RPMI7951 (cell line): ENCODE measurements at regions not wholly inside any gene's neighbourhood (a gene's known extent, or its start where the extent isn't known, plus 50 kb on each side); places are given as distances from the start of the nearest gene placed in this dataset.
A peak's percentile ranks its signal among the peaks of the same experiment; 100 is the strongest.
"Not testable (repeated sequence)": the region's sequence is repeated elsewhere in the genome, so short reads cannot be mapped to it uniquely, and the experiment has no call there.

Experiments
- DNase-seq: peaks from one replicate; pipeline ENCODE4 v3.0.0-alpha.2; 2012; ENCODE audit warnings: low read depth

DNA sequence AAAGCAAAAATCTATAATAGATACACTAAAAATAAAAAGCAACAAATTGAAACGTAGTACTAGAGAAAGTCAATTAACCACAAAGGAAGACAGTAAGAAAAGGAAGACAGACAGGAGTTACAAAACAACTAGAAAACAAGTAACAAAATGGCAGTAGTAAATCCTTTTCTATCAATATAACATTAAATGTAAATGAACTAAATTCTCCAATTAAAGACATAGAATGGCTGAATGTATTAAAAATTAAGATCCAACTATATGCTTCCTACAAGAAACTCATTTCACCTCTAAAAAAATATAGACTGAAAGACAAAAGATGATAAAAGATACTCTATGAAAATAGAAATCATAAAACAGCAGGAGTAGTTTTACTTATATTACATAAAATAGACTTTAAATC lies 79.1 kb downstream of the CTH start:
- DNase-seq: no peak

DNA sequence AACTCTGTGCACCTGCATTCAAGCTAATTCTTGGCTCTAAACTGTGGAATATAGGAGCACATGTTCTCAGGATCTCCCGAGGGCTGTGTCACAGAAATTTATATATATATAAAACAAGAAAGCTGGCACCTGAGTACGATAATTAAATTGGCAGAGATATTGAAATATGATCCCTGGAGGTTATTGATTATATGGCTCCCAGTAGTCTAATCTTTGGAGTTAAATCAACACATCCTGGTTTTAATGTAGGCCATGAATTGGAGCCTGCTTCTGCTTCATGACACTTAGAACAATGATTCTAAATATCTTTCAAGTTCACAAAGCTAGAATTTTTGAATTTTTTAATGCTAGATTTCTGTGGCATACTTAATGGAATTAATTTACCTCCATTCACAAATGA lies 84.3 kb downstream of the CTH start:
- no peak for DNase-seq

DNA sequence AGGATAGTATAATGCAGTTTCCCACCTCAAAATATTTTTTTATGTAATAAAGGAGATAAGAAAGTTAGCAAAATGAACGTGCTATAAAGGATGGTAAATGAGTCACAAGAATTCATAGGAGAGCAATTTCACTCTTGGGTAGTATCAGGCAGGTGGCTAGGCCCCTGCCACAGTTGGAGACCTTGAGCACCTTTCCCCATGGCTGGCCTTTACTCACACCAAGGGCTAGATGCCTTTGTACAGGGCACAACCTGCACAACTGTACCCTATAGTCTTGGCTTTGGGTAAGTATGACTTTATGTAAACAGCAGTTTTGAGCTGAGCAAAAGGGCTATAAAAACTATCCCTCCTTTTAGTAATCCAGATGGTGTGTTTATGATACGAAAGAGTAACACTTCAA lies 85.1 kb downstream of the CTH start:
- DNase-seq: no peak

DNA sequence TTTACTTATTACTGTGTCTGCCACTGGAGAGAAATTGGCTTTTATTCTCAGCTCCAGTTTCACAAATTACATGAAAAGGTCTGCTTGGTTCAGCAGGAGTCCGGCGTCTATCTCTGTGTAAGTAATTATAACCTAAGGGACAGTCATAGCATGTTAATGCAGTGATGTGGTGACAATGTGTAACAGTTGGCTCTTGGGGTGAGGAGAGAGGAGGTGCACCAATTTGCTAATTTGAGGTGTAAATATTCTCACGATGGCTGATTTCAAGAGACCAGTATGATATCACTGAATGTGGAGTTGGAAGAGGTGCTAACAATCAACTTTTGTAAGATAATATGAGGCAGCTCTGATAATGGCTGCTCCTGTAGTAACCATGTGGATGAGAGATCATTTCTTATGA lies 86.1 kb downstream of the CTH start:
- DNase-seq: no peak

DNA sequence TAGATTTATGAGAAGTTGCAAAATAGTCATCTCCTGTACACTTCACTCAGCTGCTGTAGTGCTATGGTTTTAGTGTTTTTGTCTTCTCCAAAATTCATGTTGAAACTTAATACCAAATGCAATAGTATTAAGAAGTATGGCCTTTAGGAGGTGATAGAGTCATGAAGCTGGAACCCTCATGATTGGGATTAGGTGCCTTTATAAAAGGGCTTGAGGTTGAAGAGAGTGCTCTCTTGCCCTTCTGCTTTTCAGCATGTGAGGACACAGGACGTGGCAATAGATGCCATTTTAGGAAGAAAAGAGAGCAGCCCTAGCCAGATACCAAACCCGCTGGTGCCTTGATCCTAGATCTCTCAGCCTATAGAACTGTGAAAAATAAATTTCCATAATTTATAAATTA lies 87.6 kb downstream of the CTH start:
- DNase-seq: no peak

DNA sequence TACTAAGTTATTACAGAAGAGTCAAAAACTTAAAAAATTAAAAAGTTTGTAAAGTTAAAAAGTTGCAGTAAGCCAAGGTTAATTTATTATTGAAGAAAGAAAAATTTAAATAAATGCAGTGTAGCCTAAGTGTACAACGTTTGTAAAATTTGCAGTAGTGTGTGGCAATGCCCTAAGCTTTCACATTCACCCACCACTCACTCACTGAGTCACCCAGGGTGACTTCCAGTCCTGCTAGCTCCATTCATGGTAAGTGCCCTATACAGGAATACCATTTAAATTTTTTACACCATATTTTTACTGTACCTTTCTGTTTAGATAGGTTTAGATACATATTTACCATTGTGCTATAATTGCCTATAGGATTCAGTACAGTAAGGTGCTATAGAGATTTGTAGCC lies 88.6 kb downstream of the CTH start:
- no peak for DNase-seq

DNA sequence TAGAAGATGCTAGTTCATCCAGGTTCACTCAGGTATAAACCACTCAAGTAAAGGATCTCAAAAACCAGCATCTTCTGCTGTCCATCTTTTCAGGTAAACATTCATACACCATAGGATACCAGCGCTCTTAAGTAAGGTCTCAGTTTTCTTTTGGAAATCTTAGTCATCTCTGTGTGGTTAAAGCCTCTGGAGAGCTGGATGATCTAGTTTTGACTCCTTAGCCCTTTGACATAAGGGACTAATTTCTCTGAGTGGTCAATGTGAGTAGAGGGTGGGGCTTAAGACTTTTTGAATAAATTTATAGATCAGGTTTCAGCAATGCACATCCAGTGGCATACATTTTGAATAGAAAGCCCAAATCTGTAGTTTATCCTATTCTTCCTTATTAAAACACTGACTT lies 92.3 kb downstream of the CTH start:
- peak; percentile 46 for DNase-seq

DNA sequence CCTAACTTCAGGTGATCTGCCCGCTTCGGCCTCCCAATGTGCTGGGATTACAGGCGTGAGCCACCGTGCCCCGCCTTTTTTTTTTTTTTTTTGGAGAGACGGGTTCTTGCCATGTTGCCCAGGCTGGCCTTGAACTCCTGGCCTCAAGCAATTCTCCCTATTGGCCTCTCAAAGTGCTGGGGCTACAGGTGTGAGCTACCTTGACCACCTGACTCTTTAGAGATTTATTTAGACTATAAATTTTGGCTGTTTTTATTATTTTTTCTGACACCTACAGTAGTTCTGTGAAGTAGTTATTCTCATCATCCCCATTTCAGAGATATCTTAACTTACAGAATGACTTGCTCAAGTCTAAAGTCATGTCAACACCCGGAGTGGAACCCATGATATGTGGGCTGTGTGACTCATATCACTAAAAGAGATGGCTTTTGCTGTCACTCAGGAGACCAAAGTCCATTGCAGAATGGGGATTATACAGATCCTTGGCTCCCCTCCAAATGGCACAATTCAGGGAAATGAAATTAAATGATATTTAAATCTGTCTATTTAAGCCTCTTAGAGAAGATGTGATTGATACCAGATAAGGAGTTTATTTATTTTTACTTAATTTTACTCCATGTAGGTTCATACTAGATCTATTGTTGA lies 93.2 kb downstream of the CTH start:
- peak; percentile 24 for DNase-seq

DNA sequence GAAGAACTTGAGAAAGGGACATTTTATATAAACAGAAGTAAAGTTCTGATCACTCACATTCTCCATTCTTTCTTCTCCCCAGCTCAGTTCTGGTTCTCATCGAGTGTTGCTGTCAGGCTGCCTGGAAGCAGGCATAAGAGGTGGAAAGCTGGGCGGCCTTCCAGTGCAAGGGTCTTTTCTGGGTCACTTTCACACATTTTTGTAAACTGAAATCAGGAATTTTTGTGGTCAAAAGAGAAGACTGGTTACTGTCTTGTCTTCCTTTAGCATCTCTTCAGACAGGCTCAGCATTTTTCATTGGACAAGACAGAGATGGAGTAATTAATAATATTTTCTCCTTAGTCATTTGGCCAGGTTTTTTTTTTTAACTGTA lies 93.7 kb downstream of the CTH start:
- peak; percentile 60 for DNase-seq

DNA sequence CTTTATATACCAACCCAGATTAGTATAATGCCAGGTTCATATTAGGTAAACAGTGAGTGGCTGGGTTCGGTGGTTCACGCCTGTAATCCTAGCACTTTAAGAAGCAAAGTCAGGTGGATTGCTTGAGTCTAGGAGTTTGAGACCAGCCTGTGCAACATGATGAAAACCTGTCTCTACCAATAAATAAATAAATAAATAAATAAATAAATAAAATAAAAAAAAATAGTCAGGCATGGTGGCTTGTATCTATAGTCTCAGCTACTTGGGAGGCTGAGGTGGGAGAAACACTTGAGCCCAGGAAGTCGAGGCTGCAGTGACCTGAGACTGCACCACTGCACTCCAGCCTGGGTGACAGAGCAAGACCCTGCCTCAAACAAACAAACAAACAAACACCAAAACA lies 96.9 kb downstream of the CTH start:
- DNase-seq: not testable (repeated sequence)

DNA sequence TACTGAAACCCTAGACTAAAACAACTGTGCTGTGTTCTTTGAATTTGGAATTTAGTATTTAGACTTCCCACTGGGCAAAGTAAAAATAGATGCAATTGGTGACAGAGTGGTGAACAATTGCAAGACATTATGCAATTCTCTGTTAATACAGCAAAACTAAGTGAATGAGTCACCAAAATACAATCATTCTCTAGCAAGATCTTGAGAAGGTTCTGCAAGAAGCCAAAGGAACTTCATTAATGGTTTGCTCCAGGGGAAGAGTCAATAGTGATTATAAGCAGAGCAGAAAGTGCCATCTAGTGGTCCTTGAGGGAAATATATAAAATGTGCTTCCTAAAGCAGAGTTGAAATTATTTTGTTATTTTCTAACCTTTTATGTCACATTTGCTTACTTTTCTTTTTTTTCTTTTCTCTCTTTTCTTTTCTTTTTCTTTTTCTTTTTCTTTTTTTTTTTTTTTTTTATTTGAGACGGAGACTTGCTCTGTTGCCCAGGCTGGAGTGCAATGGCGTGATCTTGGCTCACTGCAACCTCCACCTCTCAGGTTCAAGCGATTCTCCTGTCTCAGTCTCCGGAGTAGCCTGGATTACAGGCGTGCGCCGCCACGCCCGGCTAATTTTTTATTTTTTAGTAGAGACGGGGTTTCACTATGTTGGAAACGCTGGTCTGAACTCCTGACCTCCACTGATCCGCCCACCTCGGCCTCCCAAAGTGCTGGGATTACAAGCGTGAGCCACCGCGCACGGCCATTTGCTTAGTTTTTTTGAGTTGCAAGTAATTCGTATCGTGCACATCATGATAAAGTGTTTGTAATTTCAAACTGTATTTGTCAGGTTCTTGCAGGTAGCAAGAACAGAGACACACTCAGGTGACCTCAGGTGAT lies 99.2 kb downstream of the CTH start:
- peak; percentile 83 for DNase-seq

DNA sequence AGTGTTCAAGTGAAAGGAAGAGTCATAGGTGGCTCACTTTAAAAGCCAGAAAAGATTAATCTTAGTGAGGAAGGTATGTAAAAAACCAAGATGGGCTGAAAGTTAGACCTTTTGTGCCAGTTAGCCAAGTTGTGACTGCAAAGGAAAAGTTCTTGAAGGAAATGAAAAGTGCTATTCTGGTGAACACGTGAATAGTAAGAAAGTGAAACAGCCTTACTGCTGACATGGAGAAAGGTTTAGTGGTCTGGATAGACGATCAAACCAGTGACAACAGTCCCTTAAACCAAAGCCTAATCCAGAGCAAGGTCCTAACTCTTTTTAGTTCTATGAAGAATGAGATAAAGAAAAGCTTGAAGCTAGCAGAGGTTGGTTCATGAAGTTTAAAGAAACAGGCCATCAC lies 106.4 kb downstream of the CTH start:
- DNase-seq: no peak

DNA sequence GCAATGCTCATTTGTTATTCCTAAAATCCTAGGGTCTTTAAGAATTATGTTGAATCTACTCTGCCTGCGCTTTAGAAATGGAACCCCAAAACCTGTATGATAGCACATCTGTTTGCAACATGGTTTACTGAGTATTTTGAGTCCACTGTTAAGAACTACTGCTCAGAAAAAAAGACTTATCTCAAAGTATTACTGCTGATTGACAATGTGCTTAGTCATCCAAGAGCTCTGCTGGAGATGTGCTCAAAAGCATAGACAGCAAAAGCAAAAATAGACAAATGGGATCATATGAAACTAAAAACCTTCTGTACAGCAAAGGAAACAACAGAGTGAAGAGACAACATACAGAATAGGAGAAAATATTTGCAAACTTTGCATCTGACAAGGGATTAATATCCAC lies 107.0 kb downstream of the CTH start:
- DNase-seq: no peak

DNA sequence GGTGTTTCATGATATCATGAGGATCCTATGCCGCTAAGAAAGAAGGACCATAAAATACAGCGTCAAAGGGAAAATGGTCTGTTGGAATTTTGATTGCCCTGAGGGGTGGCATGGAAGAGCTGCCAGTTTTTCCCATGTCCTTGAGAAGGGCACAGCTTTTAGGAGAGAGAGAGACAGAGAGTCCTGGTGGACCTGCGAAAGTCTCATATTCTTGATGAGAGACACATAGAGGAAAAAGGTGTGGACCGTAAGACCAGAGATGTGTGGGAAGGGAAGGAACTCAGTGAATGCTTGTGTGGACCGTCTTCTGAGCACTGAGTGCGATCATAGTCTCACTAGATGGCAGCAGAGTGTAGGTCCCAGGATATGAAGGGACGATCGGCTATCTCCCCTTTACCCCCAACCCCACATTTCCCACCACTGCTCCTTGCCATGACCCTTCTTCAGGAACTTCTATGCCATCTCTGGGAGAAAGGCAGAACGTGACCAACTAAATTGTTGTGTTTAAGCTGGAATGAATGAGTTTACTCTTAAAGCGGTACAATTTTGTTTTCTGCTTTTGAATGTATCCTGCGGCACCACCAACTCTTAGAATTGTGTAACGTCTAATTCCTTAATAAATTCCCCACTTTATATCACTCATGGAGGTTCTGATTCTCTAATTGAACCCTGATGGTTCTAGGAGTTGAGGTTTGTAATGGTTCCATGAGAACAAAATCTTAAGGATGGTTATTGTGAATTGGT lies 117.7 kb downstream of the CTH start:
- DNase-seq: peak; percentile 24

DNA sequence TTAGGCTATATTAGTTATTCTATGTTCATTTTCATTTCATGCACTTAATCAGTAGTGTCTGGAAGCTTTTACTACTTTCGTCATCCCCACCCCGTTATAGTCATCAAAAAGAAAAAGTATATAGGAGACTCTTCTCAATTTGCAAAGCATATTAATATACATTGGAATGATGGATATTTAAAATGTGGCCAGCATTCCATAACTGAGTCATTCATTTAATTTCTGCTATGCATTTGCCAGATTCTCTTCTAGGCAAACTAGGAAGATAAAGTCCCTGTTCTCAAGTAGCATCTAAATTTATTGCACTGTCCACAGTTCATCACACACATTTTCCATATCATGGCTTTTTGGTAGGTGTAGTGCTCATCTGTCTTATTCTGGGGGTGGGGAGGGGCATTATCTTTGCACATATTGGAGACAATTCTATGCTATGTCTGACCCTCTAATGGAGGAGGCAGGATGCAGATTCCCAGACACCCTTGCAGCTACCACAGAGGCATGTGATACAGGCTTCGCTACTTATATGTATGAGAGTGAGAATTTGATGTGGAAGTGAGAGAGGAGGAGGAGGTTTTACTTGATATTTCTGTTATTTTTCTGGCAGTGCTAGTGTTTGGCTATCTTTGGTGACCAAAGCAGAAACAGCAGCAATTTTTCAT lies 125.8 kb downstream of the CTH start:
- DNase-seq: no peak

DNA sequence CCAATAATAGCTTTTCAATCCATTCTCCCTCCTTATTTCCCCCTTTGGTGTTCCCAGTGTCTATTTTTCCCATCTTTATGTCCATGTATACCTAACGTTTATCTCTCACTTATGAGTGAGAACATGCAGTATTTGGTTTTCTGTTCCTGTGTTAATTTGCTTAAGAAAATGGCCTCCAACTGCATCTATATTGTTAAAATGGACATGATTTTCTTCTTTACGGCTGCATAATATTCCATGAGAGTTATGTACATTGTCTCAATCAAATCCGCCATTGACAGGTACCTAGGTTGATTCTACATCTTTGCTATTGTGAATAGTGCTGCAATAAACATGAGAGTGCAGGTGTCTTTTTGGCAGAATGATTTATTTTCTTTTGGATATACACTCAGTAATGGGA lies 126.7 kb downstream of the CTH start:
- DNase-seq: no peak

DNA sequence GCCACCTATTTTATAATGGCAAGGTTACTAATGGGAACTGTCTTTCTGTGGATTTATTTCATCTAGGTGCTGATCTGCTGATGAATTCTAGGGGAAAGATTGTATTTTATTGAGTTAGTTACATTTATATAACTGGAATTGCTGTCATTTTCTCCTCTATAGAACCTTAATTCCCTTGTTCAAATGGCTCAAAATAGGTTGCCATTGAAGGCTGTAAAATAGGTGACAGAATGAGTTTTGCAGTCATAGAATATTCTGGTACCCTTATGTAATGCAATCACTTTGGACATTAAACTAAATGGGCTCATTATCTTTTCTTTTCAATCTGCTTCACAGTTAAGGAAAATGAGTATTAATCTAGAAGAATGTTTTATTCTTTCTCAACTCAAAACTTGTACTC lies 131.0 kb downstream of the CTH start:
- DNase-seq: no peak

DNA sequence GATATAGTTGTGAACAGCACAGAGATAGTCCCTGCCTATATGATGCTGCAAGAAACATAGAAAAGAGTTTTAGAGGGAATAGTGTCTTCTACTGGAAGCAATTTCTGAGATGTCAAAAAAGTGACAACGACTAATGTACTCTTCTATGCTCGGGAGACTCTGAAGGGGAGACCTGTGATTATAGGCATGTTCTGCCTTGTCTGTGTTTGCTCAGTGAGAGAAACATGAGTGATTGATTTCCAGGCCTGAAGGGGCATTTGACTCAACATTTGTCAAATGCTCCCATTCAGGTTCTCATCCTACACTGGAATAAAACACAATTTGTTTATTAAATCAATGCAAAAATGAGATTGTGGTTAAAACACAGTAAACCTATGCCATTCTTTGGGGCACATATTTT lies 131.8 kb downstream of the CTH start:
- DNase-seq: no peak

DNA sequence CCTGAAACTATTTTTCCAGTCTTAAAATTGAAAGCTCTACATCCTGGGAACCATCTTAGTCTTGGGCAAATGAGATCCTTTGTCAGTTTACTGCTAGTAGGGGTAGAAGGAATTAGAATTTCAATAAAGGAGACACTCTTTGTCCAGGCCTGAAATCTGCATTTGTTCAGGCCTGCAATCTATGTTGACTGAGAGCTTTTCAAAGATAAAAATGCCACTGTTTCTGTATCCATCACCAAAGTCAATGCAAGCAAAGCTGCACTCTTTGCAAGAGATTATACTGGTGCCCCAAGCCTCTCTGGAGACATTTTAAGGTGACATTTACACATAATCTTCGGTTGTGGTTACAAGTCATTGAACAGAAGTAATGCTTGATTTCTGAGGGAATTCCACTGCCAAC lies 135.7 kb downstream of the CTH start:
- no peak for DNase-seq

DNA sequence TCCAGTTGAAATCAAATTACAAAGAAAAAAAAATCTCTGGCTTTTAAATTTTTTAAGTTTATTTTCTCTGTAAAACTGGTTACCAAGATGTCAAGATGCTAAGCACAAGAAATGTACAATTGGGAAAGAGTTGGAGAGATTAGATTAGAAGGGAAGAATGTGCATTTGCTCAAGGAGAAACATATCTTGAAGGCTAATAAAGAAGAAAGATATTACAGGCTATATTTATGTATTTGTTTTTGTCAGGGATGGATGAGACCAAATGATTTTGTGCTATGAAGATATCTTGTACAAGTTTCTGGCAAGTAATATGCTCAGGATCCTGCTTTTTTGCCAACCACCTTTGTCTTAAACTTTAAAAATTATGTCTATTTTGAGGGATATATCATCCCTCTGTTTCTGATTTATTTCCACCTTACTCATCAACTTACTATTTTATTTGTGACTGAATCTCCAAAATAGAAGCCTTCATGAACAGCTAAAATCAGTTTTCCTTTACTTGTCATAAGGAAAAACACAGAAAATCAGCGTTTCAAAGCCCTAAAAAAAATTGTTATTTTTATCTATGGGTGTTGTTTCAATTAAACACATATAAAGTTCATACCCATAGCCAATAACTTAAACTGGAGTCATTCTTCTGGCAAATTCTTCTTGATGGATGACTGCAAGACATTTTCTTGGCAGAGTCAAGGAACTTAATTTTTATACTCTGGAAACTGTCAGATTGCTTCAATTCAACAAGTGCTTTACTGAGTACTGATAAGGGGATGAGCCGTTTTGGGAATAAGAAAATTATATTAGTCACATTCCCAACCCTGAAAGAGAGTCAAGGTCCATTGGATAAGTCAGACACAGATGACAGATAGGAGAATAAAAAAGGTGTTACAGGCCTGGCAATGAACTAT lies 141.8 kb downstream of the CTH start:
- no peak for DNase-seq

DNA sequence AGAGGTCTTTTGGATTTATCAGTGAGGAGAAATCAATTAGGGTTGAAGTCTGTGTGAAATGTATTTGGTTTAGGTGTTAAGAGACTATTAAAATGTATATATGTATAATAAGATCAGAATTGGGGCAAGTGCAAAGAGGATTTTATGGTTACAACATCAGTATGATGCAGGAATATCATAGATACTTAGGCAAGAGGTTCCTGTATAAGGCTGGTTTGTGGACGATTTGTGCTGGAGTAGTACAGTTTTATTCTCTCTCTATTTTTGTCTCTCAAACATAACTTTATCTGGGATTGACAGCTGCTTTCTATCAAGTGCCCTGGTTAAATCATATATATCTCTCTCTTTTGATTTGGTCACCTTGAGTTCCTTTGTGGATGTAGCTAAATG lies 142.5 kb downstream of the CTH start:
- DNase-seq: no peak
